ENCODE measurements at regions not wholly inside any gene's neighbourhood (a gene's known extent, or its start where the extent isn't known, plus 50 kb on each side); places are given as distances from the start of the nearest gene placed in this dataset.

- FAIRE-seq, result peak; percentile 82
- peak; percentile 17 for DNase-seq (ENCODE audit: extremely low spot score, insufficient read length, low read depth)
Measured at GRCh38 chr6:24060982-24061754, 64.8 kb upstream of the NRSN1 start.

DNA sequence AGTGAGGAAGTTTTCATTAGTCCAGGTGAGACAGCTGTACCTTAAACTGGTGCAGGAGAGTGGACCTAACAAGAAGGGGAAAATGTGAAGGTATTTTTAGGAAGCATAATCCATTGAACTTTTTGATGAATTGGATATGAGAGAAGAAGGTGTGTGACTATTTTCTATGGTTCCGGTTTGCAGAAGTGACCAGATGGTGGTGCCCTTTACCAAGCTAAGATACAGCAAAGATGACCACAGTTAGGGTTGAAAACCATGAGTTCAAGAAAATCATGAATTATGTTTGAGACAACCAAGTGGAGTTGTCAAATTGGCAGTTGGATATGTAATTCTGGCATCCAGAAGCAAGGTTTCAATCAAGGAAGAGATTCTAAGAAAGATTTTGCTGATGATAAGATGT is 61.9 kb upstream of the NRSN1 start:
- DNase-seq (ENCODE audit: extremely low spot score, insufficient read length, low read depth), result no peak
- FAIRE-seq, result no peak

- FAIRE-seq (no peak), DNase-seq (ENCODE audit: extremely low spot score, insufficient read length, low read depth) (no peak)
Measured at GRCh38 chr6:24064832-24065231, 61.2 kb upstream of the NRSN1 start.

- FAIRE-seq (no peak), DNase-seq (ENCODE audit: extremely low spot score, insufficient read length, low read depth) (no peak)
Measured at GRCh38 chr6:24069526-24069925, 56.5 kb upstream of the NRSN1 start.

DNA sequence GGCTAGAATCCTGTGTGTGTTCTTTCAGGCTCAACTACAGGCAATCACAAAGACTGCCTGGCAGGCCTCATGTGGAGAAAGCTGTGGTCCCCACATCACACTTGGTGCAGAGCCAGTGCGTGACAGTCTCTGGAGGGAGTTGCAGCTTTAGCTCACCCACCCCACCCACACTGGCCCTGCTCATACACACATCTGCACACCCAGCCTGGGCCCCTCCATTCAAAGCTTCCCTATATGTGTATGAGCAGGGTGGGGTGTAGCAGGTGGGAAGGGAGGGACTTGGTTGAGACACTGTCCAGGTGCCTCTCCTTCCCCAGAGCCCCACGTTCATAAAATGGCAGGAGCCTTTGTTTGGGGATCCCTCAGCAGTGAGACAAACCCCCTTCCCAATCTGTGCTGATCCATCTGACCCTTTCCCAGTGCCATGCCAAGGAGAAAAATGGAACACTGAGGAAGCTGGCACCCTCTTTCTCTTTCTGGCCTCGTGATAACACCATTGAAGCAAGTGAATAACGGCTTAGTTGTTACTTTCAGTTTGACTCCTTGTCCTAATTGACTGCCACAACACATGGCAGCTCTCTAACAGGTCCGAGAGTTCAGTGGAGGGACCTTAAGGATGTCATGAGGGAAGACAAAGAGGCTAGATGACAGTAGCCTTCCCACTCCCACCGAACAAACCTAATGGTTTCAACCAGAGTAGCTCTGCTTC is 53.8 kb upstream of the NRSN1 start:
- DNase-seq (ENCODE audit: extremely low spot score, insufficient read length, low read depth), result no peak
- no peak for FAIRE-seq

DNA sequence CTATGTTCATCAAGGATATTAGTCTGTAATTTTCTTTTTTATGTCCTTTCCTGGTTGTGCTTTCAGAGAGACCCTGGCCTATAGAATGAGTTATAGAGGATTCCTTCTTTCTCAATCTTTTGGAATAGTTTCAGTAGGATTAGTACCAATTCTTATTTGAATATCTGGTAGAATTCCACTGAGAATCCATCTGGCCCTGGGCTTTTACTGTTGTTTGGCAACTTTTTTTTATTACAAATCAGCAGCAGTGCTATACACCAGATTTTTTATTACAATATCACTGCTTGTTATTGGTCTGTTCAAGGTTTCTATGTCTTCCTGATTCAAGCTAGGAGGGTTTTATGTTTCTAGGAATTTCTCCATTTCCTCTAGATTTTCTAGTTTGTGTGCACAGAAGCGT is 50.0 kb upstream of the NRSN1 start:
- DNase-seq (ENCODE audit: extremely low spot score, insufficient read length, low read depth) (no peak), FAIRE-seq (no peak)
